ENCODE measurements at regions not wholly inside any gene's neighbourhood (a gene's known extent, or its start where the extent isn't known, plus 50 kb on each side); places are given as distances from the start of the nearest gene placed in this dataset.

- no peak for DNase-seq
These were observed 732.9 kb downstream of the VGLL3 start for GRCh38 chr3:86257955-86258641.

- DNase-seq, result no peak
These were observed 736.5 kb downstream of the VGLL3 start for GRCh38 chr3:86254480-86254879.

GRCh38 chr3:86251781-86252180 lies 739.2 kb downstream of the VGLL3 start:
- DNase-seq, result no peak

- no peak for DNase-seq
These were observed 741.1 kb downstream of the VGLL3 start for GRCh38 chr3:86249833-86250232.

GRCh38 chr3:86245360-86245759 lies 745.6 kb downstream of the VGLL3 start:
- DNase-seq, result no peak

- peak; percentile 85 for DNase-seq
These were observed 746.0 kb downstream of the VGLL3 start for GRCh38 chr3:86244905-86245304.

GRCh38 chr3:86239946-86240345 lies 751.0 kb downstream of the VGLL3 start:
- DNase-seq, result no peak

- no peak for DNase-seq
These were observed 756.3 kb downstream of the VGLL3 start for GRCh38 chr3:86234506-86235254.

- no peak for DNase-seq
These were observed 760.2 kb downstream of the VGLL3 start for GRCh38 chr3:86230762-86231161.

- no peak for DNase-seq
These were observed 761.2 kb downstream of the VGLL3 start for GRCh38 chr3:86229775-86230094.

- DNase-seq, result peak; percentile 82
These were observed 761.7 kb downstream of the VGLL3 start for GRCh38 chr3:86229086-86229774.

- peak; percentile 62 for DNase-seq
These were observed 762.8 kb downstream of the VGLL3 start for GRCh38 chr3:86228101-86228500.

- DNase-seq, result no peak
These were observed 765.5 kb downstream of the VGLL3 start for GRCh38 chr3:86225461-86225860.

GRCh38 chr3:86221601-86222000 lies 769.3 kb downstream of the VGLL3 start:
- DNase-seq, result no peak

- DNase-seq, result no peak
These were observed 782.2 kb downstream of the VGLL3 start for GRCh38 chr3:86208772-86209171.

GRCh38 chr3:86182606-86183005 lies 808.3 kb downstream of the VGLL3 start:
- DNase-seq, result no peak

GRCh38 chr3:86180696-86181095 lies 810.3 kb downstream of the VGLL3 start:
- peak; percentile 19 for DNase-seq

GRCh38 chr3:86178095-86178494 lies 812.9 kb downstream of the VGLL3 start:
- DNase-seq, result no peak

- peak; percentile 79 for DNase-seq
These were observed 814.5 kb downstream of the VGLL3 start for GRCh38 chr3:86176445-86176784.

- peak; percentile 78 for DNase-seq
These were observed 815.1 kb downstream of the VGLL3 start for GRCh38 chr3:86175593-86176444.

- peak; percentile 56 for DNase-seq
These were observed 815.9 kb downstream of the VGLL3 start for GRCh38 chr3:86175051-86175536.

GRCh38 chr3:86173401-86173800 lies 817.5 kb downstream of the VGLL3 start:
- no peak for DNase-seq

GRCh38 chr3:86168512-86168911 lies 822.4 kb downstream of the VGLL3 start:
- DNase-seq, result no peak
